ENCODE measurements at regions not wholly inside any gene's neighbourhood (a gene's known extent, or its start where the extent isn't known, plus 50 kb on each side); places are given as distances from the start of the nearest gene placed in this dataset.

DNA sequence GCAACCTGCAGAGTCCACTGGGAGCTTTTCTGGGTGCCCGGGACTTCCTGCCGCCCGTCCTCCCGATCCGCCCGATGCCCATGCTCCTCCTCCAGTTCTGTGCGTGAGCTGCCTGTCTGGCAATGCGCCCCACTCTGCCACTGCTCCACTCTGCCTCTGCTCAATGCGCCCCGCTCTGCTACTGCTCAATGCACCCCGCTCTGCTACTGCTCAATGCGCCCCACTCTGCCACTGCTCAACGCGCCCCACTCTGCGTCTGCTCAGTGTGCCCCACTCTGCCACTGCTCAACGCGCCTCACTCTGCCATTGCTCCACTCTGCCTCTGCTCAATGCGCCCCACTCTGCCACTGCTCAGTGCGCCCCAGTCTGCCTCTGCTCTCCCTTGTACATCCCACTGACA, 436.0 kb downstream of the NR2F1-AS1 start:
- H3K27ac ChIP-seq (ENCODE audit: insufficient read depth, low read length), result no peak overlapping the region
- H3K4me2 ChIP-seq (ENCODE audit: extremely low read depth, insufficient read depth, low read length), result no peak overlapping the region
- H4K20me1 ChIP-seq (ENCODE audit: control insufficient read depth, extremely low read depth, insufficient read depth, low read length), result no peaks in the 10 kb centered on the region
- no peaks in the 10 kb centered on the region for H3K79me2 ChIP-seq (ENCODE audit: control insufficient read depth, insufficient read depth, low read length)
- no peak overlapping the region for H3K9ac ChIP-seq (ENCODE audit: insufficient read depth, low read length)
- no peaks in the 10 kb centered on the region for H3K36me3 ChIP-seq (ENCODE audit: control insufficient read depth, insufficient read depth, low read length)
- no peaks in the 10 kb centered on the region for H3K27me3 ChIP-seq (ENCODE audit: control insufficient read depth, insufficient read depth, low read length)
- no peak overlapping the region for H3K4me3 ChIP-seq (replicated peaks in 1 of 4; ENCODE audit: control extremely low read depth in 1 of 4, insufficient read depth in 1 of 4, low read depth in 3 of 4, low read length in 4 of 4)
- no peaks in the 10 kb centered on the region for H3K9me3 ChIP-seq (ENCODE audit: control insufficient read depth, insufficient read depth, low read depth, low read length)
- no peak for TF ChIP-seq EZH2 (IDR thresholded peaks at IDR 0.05; ENCODE audit: low read length, missing control alignments)
- TF ChIP-seq, protein P1, sequence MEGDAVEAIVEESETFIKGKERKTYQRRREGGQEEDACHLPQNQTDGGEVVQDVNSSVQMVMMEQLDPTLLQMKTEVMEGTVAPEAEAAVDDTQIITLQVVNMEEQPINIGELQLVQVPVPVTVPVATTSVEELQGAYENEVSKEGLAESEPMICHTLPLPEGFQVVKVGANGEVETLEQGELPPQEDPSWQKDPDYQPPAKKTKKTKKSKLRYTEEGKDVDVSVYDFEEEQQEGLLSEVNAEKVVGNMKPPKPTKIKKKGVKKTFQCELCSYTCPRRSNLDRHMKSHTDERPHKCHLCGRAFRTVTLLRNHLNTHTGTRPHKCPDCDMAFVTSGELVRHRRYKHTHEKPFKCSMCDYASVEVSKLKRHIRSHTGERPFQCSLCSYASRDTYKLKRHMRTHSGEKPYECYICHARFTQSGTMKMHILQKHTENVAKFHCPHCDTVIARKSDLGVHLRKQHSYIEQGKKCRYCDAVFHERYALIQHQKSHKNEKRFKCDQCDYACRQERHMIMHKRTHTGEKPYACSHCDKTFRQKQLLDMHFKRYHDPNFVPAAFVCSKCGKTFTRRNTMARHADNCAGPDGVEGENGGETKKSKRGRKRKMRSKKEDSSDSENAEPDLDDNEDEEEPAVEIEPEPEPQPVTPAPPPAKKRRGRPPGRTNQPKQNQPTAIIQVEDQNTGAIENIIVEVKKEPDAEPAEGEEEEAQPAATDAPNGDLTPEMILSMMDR (conservative IDR thresholded peaks at IDR 0.05 in 1 of 2, IDR thresholded peaks at IDR 0.05 in 1 of 2; ENCODE audit: low read depth in 1 of 2, low read length in 2 of 2), result no peak
- no peaks in the 10 kb centered on the region for H3K4me1 ChIP-seq (ENCODE audit: control insufficient read depth, extremely low read depth, insufficient read depth, low read length)
- no peak for DNase-seq (ENCODE audit: low read depth in 2 of 2)
- H2AFZ ChIP-seq (ENCODE audit: low read length), result no peak overlapping the region

DNA sequence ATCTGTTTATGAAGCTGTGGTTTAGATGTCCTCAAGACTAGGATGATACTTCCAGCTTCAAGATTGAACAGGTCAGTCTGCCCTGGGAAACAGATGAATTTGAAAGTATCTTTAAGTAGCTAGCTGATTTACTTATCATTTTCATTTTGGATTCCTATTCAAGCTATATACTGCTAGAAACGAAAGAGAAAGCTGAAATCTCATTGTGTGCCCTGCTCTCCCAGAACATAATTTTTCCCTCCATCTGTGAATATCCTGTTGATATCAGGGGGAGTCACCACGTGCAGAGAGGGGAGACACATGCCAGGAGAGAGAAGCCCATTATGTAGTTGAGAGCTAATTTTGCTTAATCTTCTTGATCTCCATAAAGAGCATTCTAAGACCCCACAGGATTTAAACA, 439.1 kb downstream of the NR2F1-AS1 start:
- Histone ChIP-seq H3K4me2 (ENCODE audit: extremely low read depth, insufficient read depth, low read length) (peak overlapping the region; percentile 59), H3K36me3 (ENCODE audit: control insufficient read depth, insufficient read depth, low read length) (no peaks in the 10 kb centered on the region), H2AFZ (ENCODE audit: low read length) (peak overlapping the region; percentile 42), H4K20me1 (ENCODE audit: control insufficient read depth, extremely low read depth, insufficient read depth, low read length) (no peaks in the 10 kb centered on the region), H3K27ac (ENCODE audit: insufficient read depth, low read length) (no peak overlapping the region), H3K4me3 (replicated peaks in 1 of 4; ENCODE audit: control extremely low read depth in 1 of 4, insufficient read depth in 1 of 4, low read depth in 3 of 4, low read length in 4 of 4) (peak overlapping the region in 2 of 4 experiments; percentile 12 to 35), H3K9me3 (ENCODE audit: control insufficient read depth, insufficient read depth, low read depth, low read length) (no peaks in the 10 kb centered on the region), H3K4me1 (ENCODE audit: control insufficient read depth, extremely low read depth, insufficient read depth, low read length) (no peaks in the 10 kb centered on the region), H3K79me2 (ENCODE audit: control insufficient read depth, insufficient read depth, low read length) (no peaks in the 10 kb centered on the region), H3K9ac (ENCODE audit: insufficient read depth, low read length) (no peak overlapping the region), H3K27me3 (ENCODE audit: control insufficient read depth, insufficient read depth, low read length) (no peaks in the 10 kb centered on the region)
- TF ChIP-seq, protein P1 (conservative IDR thresholded peaks at IDR 0.05 in 1 of 2, IDR thresholded peaks at IDR 0.05 in 1 of 2; ENCODE audit: low read depth in 1 of 2, low read length in 2 of 2), result no peak
- TF ChIP-seq EZH2 (IDR thresholded peaks at IDR 0.05; ENCODE audit: low read length, missing control alignments), result no peak
- peak in 1 of 2 donors; percentile 44 for DNase-seq (ENCODE audit: low read depth in 2 of 2)

DNA sequence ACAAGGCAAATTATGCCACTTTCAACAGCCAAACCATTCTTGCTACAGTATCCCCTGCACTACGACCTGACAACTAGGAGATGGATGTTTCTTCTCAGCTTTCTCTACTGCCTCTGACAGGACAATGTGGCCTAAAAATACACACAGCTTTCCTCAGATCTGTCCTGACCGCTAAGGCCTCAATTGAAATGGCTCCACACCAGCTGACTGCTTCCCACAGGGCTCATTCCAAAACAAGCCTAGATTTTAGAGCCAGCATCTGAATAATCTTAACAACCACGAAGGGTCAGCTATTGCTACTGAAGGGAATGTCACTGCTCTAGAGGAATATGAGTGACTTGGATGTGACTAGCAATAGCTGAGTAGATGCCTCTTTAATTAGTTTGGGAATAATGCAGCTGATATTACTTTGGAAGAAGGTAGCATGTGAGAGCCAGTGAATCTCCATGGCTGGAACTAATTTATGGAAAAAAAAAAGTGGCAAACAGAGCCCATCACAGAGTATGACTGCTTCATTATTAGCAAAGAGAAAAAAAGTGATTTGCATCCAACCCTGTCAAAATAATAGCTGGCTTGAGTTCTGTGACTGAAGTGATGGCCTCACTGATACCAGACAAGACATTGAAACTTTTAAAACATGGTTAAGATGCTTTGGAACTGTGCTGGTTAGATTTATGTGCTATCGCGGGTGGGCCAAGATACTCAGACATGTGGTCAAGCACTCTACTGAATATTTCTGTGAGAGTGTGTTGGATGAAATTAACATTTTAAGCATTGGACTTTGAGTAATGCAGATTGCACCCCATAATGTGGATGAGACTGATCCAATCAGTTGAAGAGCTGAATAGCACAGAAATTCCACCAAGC, 450.2 kb downstream of the NR2F1-AS1 start:
- Histone ChIP-seq H3K4me3 (replicated peaks in 1 of 4; ENCODE audit: control extremely low read depth in 1 of 4, insufficient read depth in 1 of 4, low read depth in 3 of 4, low read length in 4 of 4) (no peak overlapping the region), H2AFZ (ENCODE audit: low read length) (peak overlapping the region; percentile 5), H3K9ac (ENCODE audit: insufficient read depth, low read length) (no peak overlapping the region), H3K27ac (ENCODE audit: insufficient read depth, low read length) (no peak overlapping the region), H3K79me2 (ENCODE audit: control insufficient read depth, insufficient read depth, low read length) (no peaks in the 10 kb centered on the region), H3K27me3 (ENCODE audit: control insufficient read depth, insufficient read depth, low read length) (no peaks in the 10 kb centered on the region), H3K9me3 (ENCODE audit: control insufficient read depth, insufficient read depth, low read depth, low read length) (no peaks in the 10 kb centered on the region), H4K20me1 (ENCODE audit: control insufficient read depth, extremely low read depth, insufficient read depth, low read length) (no peaks in the 10 kb centered on the region), H3K36me3 (ENCODE audit: control insufficient read depth, insufficient read depth, low read length) (no peaks in the 10 kb centered on the region), H3K4me1 (ENCODE audit: control insufficient read depth, extremely low read depth, insufficient read depth, low read length) (no peaks in the 10 kb centered on the region), H3K4me2 (ENCODE audit: extremely low read depth, insufficient read depth, low read length) (no peak overlapping the region)
- peak in 1 of 2 donors; percentile 62 for DNase-seq (ENCODE audit: low read depth in 2 of 2)
- TF ChIP-seq EZH2 (IDR thresholded peaks at IDR 0.05; ENCODE audit: low read length, missing control alignments), result no peak
- TF ChIP-seq, protein P1 (conservative IDR thresholded peaks at IDR 0.05 in 1 of 2, IDR thresholded peaks at IDR 0.05 in 1 of 2; ENCODE audit: low read depth in 1 of 2, low read length in 2 of 2), result no peak

Measured in fibroblast of lung (primary cell).